ENCODE measurements at regions not wholly inside any gene's neighbourhood (a gene's known extent, or its start where the extent isn't known, plus 50 kb on each side); places are given as distances from the start of the nearest gene placed in this dataset.
"Not testable (repeated sequence)": the region's sequence is repeated elsewhere in the genome, so short reads cannot be mapped to it uniquely, and the experiment has no call there.

DNA sequence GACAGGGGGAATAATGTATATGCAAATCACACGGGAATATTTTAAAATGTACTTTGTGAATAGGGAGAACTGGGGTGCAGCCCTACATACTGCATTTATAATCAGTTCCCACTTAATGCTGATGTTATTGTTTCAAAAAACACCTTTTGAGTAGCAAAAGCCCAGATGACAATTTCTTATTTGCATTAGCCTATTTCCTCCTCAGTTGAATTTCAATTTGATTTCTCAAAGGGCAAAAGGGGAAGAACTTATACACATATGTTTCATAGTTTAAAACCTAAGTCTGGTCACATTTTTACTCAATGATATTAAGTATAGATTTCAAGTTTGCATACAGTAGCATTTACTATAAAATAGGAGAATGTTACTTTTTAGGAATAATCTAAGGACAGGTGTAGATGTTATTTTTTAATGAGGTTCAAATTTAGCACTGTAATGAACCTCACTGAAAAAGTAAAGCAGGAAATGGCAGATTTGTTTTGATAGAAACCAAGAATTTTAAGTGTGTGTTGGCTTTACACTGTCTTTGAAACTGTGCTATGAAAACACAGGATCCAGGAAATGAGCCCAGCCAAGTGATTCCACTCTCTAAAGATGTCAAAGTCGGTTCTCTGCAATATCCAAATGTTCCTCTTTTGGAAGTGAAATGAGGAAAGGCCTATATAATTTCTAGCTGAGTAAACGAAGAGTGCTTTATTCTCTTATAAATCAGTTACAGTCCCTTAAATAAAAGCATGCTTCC is 367.4 kb downstream of the BTG1 start:
- DNase-seq: no peak

DNA sequence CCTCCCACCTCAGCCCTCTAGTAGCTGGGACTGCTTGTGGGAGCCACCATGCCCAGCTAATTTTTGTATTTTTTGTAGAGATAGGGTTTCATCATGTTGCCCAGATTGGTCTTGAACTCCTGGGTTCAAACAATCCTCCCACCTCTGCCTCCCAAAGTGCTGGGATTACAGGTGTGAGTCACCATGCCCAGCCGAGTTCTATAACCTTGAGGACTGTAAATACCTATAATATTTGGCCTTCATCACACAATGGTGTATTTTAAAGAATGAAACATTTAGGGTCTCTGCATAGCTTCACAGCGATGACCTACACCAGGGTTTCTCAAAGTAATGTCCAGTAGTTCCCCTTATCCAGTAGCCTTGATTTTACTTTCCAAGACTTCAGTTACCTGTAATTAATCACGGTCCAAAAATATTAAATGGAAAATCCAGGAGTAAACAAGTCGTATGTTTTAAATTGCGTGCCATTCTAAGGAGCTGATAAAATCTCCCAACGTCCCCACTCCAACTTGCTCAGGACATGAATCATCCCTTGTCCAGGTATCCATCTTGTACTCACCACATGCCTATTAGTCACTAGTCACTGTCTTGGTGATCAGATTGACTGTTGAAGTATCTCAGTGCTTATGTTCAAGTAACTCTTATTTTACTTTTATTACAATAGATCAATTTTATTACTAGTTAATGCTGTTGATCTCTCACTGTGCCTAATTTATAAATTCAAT is 368.2 kb downstream of the BTG1 start:
- no peak for DNase-seq

DNA sequence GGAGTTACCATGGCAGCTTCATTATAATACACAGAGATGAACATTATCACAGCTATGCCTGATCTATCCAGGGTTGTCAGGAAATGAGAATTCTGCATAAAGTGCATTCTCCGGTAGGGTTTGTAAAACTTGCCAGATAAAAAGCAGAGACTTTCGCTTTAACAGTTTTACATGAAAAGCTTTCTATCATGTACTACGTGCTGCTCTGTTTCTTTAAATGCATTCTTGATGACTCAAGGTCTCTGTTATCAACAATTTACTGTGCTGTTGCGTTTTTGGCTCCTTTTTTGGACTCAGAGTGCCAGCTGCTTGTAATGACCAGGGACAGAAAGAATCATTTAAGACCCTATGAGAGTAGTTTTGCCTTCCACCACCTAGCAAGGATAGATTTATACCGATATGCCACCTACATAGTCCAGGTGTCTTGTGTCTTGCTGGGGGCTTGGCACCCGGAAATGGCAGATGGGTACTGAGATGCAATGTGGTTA is 371.2 kb downstream of the BTG1 start:
- DNase-seq: no peak

DNA sequence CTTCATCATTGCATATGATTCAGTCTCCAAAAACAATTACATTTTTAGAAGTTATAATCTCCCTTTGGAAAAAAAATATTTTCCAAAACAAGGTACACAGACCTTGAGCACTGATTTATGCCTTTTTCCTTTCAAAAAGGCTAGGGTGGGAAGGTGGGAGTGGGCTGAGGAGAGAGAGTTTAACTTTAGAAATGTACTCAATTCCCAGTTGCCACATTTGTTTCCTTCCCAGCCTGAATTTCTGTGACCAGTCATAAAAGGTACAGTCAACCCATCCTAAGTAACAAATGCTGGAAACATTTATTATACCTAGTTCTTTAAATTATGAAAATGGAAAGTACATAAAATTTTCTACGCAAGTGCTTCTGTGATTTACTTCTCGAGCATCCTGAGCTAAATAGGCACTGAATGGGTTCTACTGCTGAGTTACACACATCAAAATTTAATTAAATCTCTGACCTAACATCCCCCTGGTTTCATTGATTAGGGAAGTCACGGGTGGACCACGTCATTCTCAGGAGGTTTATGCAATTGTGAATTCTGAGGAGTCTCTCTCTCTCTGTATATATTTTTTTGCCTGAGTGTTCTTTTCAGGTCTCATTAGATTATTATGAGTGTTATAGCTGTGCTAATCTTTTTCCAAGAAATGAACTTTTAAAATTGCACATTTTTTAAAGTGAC is 371.8 kb downstream of the BTG1 start:
- DNase-seq: no peak

DNA sequence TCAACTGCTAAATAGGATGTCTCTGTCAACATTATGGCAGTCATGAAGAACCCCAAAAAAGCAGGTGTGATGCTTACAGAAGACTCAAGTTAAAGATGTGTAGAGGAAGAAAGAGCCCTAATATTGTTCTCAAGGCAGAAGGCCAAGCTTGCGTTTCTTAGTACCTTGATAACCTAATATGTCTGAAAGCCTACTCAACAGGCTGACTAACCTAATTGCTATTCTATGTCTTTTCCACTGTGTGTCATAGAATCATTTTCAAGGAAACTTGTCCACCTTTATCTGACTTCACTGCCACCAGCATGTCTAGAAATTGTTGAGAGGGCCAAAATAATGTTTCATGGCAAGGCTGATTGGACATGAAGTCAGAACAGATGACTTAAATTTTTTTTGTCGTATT is 373.2 kb downstream of the BTG1 start:
- DNase-seq: no peak

DNA sequence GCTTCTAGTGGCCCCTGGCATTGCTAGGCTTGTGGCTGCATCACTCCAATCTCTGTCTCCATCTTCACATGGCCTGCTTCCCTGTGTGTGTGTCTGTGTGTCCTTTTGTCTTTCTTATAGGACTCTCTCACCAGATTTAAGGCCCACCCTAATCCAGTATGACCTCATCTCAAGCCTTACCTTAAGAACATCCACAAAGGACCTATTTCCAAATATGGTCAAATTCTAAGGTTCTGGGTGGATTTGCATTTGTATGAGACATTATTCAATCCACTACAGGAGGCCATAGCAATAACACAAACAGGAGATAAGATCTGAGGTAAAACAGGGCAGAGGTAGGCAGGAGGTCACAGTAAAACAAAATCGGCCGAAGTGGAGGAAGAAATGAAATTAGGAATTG is 375.9 kb downstream of the BTG1 start:
- no peak for DNase-seq

DNA sequence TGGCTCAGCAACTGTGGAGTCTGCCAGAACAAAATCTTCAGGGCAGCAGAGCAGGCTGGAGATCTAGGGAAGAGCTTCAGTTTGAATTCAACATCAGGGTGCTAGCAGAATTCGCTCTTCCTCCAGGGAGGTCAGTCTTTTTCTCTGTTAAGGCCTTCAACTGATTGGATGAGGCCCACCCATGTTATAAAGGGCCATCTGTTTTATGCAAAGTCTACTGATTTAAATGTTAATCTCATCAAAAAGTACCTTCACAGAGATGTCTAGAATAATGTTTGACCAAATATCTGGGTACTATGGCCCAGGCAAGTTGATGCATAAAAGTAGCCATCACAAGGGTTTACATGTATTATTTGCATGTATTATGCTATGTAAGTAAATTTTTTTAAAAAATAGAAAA is 378.4 kb downstream of the BTG1 start:
- DNase-seq: no peak

DNA sequence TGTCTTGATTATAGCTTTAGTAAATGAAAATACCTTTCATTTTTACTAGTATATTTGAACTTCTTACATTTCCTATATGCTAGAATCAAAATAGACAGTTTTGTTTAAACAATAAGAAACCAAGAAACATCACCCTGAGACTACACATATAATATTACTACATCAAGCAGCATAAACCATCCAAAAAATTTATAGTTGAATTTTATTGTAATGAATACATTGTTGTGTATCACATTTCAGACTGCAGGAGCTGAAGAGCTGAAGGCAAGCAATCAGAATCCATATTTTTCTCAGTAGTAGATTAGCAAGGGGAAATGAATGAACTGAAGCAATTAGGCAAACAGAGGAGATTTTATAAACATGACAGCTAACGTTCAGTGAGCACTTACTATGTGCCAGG is 379.2 kb downstream of the BTG1 start:
- DNase-seq: no peak

DNA sequence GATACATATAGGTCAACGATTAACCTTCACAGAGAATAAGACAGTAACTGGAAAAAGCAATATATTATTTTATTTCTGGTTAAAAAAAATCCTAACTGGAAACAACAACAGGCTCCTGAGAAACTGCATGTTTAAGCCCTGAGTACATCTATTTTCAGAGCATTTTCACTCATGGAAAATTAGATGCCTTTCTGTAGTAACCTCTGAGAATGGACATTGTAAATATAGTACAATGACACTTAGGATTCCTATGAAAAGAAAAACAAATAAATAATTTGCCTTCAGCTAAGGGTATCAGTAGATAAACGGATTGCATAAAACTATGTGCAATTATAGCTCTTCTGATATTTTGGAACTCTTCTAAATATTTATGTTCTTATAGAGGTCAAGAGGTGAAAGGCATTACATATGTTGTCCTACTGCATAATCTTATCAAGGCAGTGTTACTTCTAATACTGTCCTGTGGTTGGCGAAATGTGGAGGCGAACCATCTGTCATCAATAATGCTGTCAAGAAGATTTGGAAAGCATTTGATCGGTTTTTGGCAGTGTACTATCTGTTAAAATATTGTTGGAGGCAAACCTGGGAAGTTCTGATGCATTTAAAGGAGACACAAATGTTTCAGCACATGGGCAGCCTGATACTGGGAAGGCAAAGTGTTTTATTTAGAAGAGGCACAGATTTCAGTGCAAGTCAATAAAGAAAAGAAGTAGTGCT is 381.8 kb downstream of the BTG1 start:
- DNase-seq: no peak

DNA sequence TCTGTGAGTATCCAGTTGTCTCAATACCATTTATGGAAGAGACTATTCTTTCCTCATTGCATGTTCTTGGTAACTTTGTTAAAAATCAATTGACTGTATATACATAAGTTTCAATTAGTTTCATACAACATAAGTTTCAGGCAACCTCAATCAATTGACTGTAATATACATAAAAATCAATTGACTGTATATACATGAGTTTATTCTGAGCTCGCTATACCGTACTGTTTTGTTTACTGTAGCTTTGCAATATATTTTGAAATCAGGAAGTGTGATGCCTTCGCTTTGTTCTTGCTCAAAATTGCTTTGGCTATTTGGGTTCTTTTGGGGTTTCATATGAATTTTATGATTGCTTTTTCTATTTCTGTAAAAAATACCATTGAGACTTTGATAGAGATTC is 392.0 kb downstream of the BTG1 start:
- no peak for DNase-seq

DNA sequence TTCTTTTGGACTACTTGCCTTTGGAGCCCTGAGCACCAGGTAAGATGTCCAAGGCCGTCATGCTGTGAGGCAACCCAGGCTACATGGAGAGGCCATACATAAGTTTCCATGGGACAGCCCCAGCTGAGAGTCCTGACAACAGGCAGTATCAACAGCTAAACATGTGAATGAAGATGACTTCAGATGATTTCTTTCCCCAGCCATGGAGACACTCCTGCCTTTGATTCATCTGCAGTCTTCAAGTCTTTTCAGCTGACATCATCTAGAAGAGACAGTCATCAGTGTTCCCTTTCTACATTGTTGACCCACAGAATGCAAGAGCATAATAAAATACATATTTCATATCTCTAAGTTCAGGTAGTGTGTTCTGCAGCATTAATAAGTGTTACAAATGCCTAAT is 398.7 kb downstream of the BTG1 start:
- DNase-seq: no peak

DNA sequence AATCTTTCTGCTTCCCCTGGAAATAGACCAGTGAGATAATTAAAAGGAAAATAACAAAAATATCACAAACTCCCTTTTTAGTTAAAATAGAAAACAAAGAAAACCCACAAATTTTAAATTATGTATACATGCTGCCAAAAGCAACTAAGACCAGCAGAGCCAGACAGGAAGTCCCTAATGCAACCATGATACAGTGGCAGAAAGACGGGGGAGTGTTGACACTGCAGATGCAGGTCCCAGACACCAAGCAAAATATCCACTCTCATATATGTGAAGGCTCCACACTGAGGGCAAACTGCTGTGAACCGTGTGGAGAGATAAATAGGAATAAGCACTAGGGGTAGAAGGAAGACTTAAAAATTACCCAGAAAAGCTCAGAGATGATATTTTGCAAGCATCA is 401.0 kb downstream of the BTG1 start:
- DNase-seq: peak; percentile 6

DNA sequence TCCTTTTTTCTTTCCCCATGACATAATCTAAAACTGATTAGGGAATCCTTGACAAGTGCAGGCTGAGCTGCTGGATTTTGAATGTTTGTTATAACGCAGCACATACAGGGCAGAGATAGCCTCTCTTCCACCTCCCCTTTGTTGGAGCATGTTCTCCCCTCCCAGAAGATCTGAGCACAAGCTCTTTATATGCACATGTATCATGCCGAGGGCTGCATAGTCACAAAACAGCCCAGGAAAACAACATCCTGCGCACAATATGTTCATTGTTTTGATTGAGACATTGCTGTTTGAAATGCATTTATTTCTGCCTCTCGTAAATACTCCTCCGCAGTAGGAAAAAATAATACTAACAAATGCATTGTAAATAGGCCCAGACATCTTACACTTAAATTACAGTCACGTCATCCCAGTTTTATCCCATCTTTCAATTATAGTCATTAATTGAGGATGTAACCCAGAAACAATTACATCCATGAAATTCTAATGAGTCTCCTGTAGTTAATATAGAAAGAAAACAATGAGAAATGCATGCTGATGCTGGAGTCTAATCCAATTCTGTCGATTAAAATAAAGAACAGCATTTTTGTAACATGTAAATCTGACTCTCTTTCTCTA is 401.8 kb downstream of the BTG1 start:
- DNase-seq: no peak

DNA sequence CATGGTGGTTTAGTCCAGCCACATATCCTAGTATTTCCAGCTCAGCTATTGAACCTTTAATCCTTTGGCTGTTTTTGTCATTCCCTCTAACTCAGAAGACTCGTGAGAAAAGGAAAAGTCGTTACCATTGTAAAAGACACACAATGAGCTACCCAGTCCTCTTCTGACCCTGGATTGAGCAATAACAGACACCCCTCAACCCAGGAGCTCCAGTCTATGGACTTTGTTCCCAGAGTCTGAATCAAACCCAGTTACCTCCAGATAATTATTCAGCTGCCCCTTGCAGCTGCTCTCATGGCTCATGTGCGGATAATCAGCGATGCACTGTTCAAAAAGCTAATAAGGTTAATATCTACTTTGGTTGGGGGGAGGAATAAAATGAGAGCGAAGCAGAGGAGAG is 402.4 kb downstream of the BTG1 start:
- peak; percentile 21 for DNase-seq

DNA sequence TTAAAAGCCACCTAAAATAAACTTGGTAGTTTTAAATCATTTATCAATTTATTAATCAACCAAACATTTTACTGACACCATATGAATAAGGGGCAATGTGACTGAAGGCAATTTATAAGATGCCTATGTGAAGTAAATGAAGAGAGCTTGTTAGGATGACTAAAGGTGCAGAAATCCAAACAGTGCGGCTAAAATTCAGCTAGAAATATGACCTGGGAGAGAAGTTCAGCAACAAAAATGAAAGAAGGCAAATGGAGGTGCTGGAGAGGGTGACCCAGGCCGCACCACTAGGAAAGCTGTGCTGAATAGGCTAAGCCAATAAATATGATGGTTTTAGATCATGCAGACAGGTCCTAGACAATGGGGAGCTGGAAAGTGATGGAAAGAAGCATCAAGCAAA is 403.7 kb downstream of the BTG1 start:
- DNase-seq: no peak

DNA sequence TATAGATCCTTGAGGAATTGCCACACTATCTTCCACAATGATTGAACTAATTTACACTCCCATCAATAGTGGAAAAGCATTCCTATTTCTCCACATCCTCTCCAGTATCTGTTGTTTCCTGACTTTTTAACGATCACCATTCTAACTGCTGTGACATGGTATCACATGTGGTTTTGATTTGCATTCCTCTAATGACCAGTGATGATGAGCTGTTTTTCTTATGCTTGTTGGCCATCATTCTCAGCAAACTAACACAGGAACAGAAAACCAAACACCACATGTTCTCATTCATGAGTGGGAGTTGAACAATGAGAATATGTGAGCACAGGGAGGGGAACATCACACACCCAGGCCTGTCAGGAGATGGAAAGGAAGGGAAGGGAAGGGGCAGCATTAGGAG is 411.8 kb downstream of the BTG1 start:
- DNase-seq: not testable (repeated sequence)

DNA sequence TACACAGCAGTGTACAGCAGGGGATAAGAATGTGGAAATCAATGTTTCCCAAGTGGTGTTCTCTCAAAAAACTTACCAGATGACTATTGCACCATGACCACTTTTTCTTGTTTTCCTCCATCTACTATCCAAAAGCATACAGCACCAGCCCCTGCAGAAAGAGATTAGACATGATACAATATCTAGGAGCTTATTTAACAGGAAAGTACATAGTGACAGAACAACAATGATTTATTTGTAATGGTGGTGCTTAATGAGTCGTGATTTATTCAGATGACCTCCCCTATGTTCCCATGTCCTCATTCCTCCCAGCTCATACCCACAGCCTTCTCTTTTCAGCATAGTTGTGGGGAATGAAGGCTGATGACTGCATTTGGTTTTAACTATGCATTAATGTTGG is 413.6 kb downstream of the BTG1 start:
- no peak for DNase-seq

DNA sequence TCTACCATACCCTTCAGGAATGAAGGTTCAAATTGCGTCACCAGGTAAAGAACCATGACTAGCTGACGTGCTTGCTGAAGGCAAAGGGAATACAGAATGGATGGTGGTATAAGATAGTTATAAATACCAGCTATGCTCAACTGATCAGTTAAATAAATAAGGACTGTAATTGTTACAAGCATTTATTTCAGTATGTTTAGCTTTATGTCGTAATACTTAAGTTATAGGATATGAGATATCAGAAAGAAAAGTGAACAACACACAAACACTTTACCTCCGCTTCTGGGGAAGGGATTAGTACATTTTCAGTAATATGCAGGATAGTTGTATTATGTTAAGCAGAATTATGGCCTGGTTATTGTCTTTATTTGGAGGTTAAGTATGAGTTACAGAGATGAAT is 416.1 kb downstream of the BTG1 start:
- no peak for DNase-seq

DNA sequence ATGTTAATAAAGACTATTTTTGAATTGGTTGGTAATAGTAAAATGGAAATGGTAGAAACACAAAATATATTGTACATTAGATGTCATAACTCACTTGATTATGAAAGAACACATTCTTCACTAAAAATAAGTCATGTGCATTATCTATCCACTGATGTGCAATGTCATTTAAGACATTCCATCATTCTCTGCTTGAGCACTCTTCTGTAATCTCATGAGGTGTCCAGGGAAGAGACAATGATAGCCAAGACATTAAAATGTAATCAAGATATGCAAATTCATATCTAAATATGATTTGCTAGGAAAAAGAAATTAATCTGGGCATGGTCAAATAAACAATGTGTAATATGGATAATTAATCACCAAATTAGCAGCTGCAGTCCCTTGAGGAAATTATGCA is 422.5 kb downstream of the BTG1 start:
- DNase-seq: no peak

DNA sequence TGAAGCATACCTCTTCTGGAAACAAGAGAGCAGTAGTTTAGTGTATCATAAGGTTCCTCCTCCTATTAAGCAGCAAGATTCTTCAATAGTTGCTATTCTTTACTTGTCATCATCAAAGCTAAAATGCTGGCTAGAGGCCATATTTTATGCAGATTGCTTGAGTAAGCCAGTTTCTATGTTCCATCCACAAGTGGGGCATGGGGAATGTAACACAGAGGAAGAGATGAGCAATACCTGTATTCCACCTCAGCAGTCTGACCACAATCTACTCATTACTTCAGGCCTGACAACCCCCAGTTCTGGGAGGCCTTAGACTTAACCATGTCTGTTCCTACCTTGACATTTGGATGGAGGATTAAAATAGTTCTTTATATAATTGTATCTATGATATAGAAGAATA is 423.6 kb downstream of the BTG1 start:
- DNase-seq: no peak

DNA sequence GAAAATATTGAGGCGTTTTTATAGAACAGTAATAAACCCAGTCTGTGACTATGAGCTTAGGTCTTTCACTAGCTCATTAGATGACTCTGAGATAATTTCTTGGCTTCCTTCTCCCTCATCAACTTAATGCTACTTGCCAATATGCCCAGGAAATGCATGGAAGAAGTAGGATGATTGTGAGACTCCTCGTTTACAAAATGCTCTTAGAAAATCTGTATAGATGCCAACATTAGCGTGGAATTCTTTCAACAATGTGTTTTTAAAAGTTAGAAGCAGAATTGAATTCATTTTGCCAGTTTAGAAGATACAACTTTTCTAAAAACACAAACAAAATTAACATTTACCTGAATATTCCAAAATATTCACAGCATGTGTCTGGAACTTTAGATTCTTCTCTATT is 424.6 kb downstream of the BTG1 start:
- DNase-seq: no peak

DNA sequence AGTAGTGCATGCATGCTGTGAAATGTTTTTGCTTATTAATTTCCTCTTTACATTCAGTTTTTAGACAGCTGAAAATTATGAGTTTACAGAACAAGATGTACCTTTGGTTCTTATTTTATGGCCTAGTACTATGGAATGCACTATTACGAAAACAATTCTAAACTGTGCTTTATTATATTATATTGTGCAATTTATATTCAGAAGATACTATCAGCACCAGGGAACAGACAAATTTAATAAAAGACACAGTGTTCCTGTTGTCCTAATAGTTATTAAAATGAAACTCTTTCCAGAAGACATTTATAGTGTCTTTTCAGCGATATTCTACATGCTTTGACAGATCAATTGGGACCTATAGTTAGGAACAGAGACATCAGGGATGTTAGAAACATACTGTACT is 427.3 kb downstream of the BTG1 start:
- no peak for DNase-seq

DNA sequence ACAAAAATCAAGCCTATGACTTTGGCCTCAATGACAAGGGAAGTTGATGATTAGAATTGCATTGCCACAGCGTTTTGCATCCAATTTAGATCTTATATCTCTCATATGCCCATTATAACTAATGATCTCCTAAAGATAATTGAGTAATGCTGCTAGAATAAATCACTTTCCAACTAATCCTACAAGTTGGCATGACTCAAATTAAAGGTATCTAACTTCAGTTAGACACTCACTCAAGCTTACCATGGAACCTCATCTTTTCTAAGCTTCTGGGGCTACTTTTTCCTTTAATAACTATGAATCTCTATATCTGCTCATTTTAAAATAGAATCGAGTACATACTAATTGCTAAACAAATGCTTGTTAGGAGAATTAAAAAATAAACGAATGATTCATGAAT is 427.8 kb downstream of the BTG1 start:
- DNase-seq: no peak

All from retina (tissue), 1 donor.